ENCODE measurements at regions not wholly inside any gene's neighbourhood (a gene's known extent, or its start where the extent isn't known, plus 50 kb on each side); places are given as distances from the start of the nearest gene placed in this dataset.

- no peak for DNase-seq (ENCODE audit: low read depth)
Observed at GRCh38 chr7:111676167-111676566, 113.9 kb upstream of the IMMP2L start.

GRCh38 chr7:111672901-111673300, 110.6 kb upstream of the IMMP2L start:
- no peak for DNase-seq (ENCODE audit: low read depth)

GRCh38 chr7:111671927-111672326, 109.6 kb upstream of the IMMP2L start:
- DNase-seq (ENCODE audit: low read depth), result no peak

- DNase-seq (ENCODE audit: low read depth), result no peak
Observed at GRCh38 chr7:111668711-111669110, 106.4 kb upstream of the IMMP2L start.

- no peak for DNase-seq (ENCODE audit: low read depth)
Observed at GRCh38 chr7:111667488-111667887, 105.2 kb upstream of the IMMP2L start.

GRCh38 chr7:111666260-111666659, 104.0 kb upstream of the IMMP2L start:
- no peak for DNase-seq (ENCODE audit: low read depth)

- no peak for DNase-seq (ENCODE audit: low read depth)
Observed at GRCh38 chr7:111663771-111664170, 101.5 kb upstream of the IMMP2L start.

GRCh38 chr7:111662386-111662785, 100.1 kb upstream of the IMMP2L start:
- no peak for DNase-seq (ENCODE audit: low read depth)

- no peak for DNase-seq (ENCODE audit: low read depth)
Observed at GRCh38 chr7:111660478-111660877, 98.2 kb upstream of the IMMP2L start.

- no peak for DNase-seq (ENCODE audit: low read depth)
Observed at GRCh38 chr7:111658546-111658945, 96.3 kb upstream of the IMMP2L start.

- DNase-seq (ENCODE audit: low read depth), result no peak
Observed at GRCh38 chr7:111657018-111657417, 94.7 kb upstream of the IMMP2L start.

- DNase-seq (ENCODE audit: low read depth), result no peak
Observed at GRCh38 chr7:111654343-111654742, 92.1 kb upstream of the IMMP2L start.

- no peak for DNase-seq (ENCODE audit: low read depth)
Observed at GRCh38 chr7:111653846-111654245, 91.6 kb upstream of the IMMP2L start.

GRCh38 chr7:111650456-111650999, 88.2 kb upstream of the IMMP2L start:
- DNase-seq (ENCODE audit: low read depth), result peak; percentile 49

GRCh38 chr7:111647881-111648280, 85.6 kb upstream of the IMMP2L start:
- DNase-seq (ENCODE audit: low read depth), result no peak

GRCh38 chr7:111644595-111644994, 82.3 kb upstream of the IMMP2L start:
- peak; percentile 37 for DNase-seq (ENCODE audit: low read depth)

- no peak for DNase-seq (ENCODE audit: low read depth)
Observed at GRCh38 chr7:111642373-111642772, 80.1 kb upstream of the IMMP2L start.

- no peak for DNase-seq (ENCODE audit: low read depth)
Observed at GRCh38 chr7:111640416-111640815, 78.1 kb upstream of the IMMP2L start.

GRCh38 chr7:111639934-111640333, 77.6 kb upstream of the IMMP2L start:
- DNase-seq (ENCODE audit: low read depth), result no peak

- no peak for DNase-seq (ENCODE audit: low read depth)
Observed at GRCh38 chr7:111638078-111638477, 75.8 kb upstream of the IMMP2L start.

GRCh38 chr7:111633878-111634277, 71.6 kb upstream of the IMMP2L start:
- no peak for DNase-seq (ENCODE audit: low read depth)

- DNase-seq (ENCODE audit: low read depth), result no peak
Observed at GRCh38 chr7:111630862-111631261, 68.6 kb upstream of the IMMP2L start.

- DNase-seq (ENCODE audit: low read depth), result no peak
Observed at GRCh38 chr7:111622084-111622483, 59.8 kb upstream of the IMMP2L start.
